Transverse colon (tissue), 4 donors: ENCODE measurements at regions not wholly inside any gene's neighbourhood (a gene's known extent, or its start where the extent isn't known, plus 50 kb on each side); places are given as distances from the start of the nearest gene placed in this dataset.

Experiments used
- DNase-seq: peaks from one replicate; pipeline ENCODE4 v3.0.0-alpha.2; 2019
- H3K27ac ChIP-seq, 4 donors: fragments of 200-600 bp; sonication (generic); 2 replicates each; pipeline ENCODE4 v1.5.1; 2016 to 2018; ENCODE audit warnings: inconsistent platforms in 4 of 4
- H3K27me3 ChIP-seq: fragments of 200-600 bp; sonication (generic); 2 replicates; pipeline ENCODE4 v1.5.1; 2017; ENCODE audit warnings: inconsistent platforms
- H3K36me3 ChIP-seq, 4 donors: fragments of 200-600 bp; sonication (generic); 2 replicates each; pipeline ENCODE4 v1.5.1; 2017 to 2019; ENCODE audit warnings: inconsistent platforms in 4 of 4
- H3K4me1 ChIP-seq, 4 donors: fragments of 200-600 bp; sonication (generic); 2 replicates each; pipeline ENCODE4 v1.5.1; 2017 to 2020; ENCODE audit warnings: inconsistent platforms in 4 of 4
- H3K4me3 ChIP-seq, 4 donors: fragments of 200-600 bp; sonication (generic); 1 replicate in 1 of 4; 2 replicates in 3 of 4; pipeline versions ENCODE4 v1.5.1 to v1.6.1; 2017 to 2019; ENCODE audit warnings: inconsistent platforms in 4 of 4
- H3K9me3 ChIP-seq, 2 donors: fragments of 200-600 bp; sonication (generic); 2 replicates each; pipeline ENCODE4 v1.5.1; 2017 to 2019; ENCODE audit warnings: inconsistent platforms in 2 of 2
- CTCF ChIP-seq, 5 experiments: fragments of 200-600 bp in 3 of 5; fragments of 450-650 bp in 2 of 5; sonication (generic) in 3 of 5; IDR thresholded peaks; 1 replicate in 2 of 5; 2 replicates in 3 of 5; pipeline ENCODE4 v1.5.1; 2016 to 2017; ENCODE audit warnings: antibody characterized with exemption in 5 of 5, inconsistent platforms in 3 of 5, mild to moderate bottlenecking in 2 of 5, moderate library complexity in 1 of 5
- EP300 ChIP-seq: sonication (generic); formaldehyde crosslinking; IDR thresholded peaks from one replicate; pipeline ENCODE4 v1.6.1; 2017; ENCODE audit warnings: antibody characterized with exemption, low read depth
- POLR2A ChIP-seq: fragments of 450-650 bp; IDR thresholded peaks from one replicate; pipeline ENCODE4 v1.6.1; 2016; ENCODE audit warnings: antibody characterized with exemption, mild to moderate bottlenecking, moderate library complexity
- POLR2AphosphoS5 ChIP-seq, 3 donors: sonication (generic); formaldehyde crosslinking; IDR thresholded peaks; one replicate each; pipeline ENCODE4 v1.6.1; 2016; ENCODE audit warnings: antibody characterized with exemption in 3 of 3
- WGBS, 2 donors: methylation state at CpG; one replicate each; pipeline ENCODE4 v1.1.5; 2018; ENCODE audit warnings: low coverage in 1 of 2; 5-methylcytosine and 5-hydroxymethylcytosine counted together
- in situ Hi-C, 4 donors: fragments of 200-750 bp; cut with MboI; loops; one replicate each; pipeline versions ENCODE4 v1.15.0 to v1.15.1; 2017; ENCODE audit warnings: low sequenced_read_pairs in 3 of 4, low pct_ligation_motif_present in 1 of 4, low pct_unique_long_range_greater_than_20kb in 1 of 4
- intact Hi-C: fragments of 100-400 bp; cut with DNase I; formaldehyde crosslinking; loops from one replicate; pipeline ENCODE4 v1.15.1; 2023; ENCODE audit warnings: low total_unique reads

- intact Hi-C loops (loop anchor here (5.0 kb wide), 1 partner anchor 94 kb away; no protein-coding TSS in a partner anchor), in situ Hi-C loops (loop anchor here in 2 of 4 donors (10.0 kb wide), 1 partner anchor 102 kb away; the partner anchor contains the start of gene RAMP3 (in 2 of the 2))
- H3K27ac ChIP-seq, result no peak overlapping the region
- peaks cover 11% of the 10 kb centered on the region for H3K27me3 ChIP-seq
- no peaks in the 10 kb centered on the region for H3K4me1 ChIP-seq
- WGBS, 2 donors, result 58 to 80% methylated on average over 5 to 8 of the region's 8 CpGs
- TF ChIP-seq POLR2A, result no peak
- no peak for TF ChIP-seq CTCF (IDR thresholded peaks at IDR 0.05)
- TF ChIP-seq EP300, result no peak
- H3K9me3 ChIP-seq, result no peaks in the 10 kb centered on the region
- no peak for DNase-seq
- H3K4me3 ChIP-seq, result no peak overlapping the region
- H3K36me3 ChIP-seq, result no peaks in the 10 kb centered on the region
These were observed 98.7 kb downstream of the RAMP3 start for GRCh38 chr7:45256309-45256708.

DNA sequence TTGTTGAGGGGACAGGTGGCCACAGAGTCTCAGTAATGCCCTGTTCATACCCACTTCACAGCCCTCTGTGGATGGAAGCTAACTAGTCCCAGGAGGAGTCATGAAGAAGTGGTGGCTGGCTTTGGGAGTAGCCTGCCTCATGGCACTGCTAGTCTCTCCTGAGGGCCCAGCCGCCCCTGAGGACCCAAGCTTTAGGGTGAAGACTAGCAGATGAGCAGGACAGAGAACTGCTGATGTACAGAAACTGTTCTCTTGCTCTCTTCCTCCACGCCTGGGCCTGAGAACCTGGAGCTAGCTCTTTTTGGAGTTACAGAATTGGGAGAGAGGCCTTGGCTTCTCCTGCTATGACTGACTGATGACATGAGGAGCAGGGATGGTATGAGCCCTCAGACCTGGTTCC is 99.2 kb downstream of the RAMP3 start:
- Histone ChIP-seq H3K4me3 (no peak overlapping the region), H3K27me3 (peaks cover 11% of the 10 kb centered on the region), H3K9me3 (no peaks in the 10 kb centered on the region), H3K36me3 (no peaks in the 10 kb centered on the region), H3K4me1 (no peaks in the 10 kb centered on the region), H3K27ac (no peak overlapping the region)
- in situ Hi-C loops, result loop anchor here in 2 of 4 donors (10.0 kb wide), 1 partner anchor 102 kb away; the partner anchor contains the start of gene RAMP3 (in 2 of the 2)
- no peak for TF ChIP-seq POLR2A
- no peak for TF ChIP-seq POLR2AphosphoS5 (IDR thresholded peaks at IDR 0.05)
- no peak for TF ChIP-seq EP300
- TF ChIP-seq CTCF (IDR thresholded peaks at IDR 0.05), result no peak
- intact Hi-C loops, result loop anchor here (5.0 kb wide), 1 partner anchor 94 kb away; no protein-coding TSS in a partner anchor
- no peak for DNase-seq
- WGBS, 2 donors, result 78% methylated on average over 2 of the region's 2 CpGs; no CpG with 5 or more reads in 1 of the 2 donors

DNA sequence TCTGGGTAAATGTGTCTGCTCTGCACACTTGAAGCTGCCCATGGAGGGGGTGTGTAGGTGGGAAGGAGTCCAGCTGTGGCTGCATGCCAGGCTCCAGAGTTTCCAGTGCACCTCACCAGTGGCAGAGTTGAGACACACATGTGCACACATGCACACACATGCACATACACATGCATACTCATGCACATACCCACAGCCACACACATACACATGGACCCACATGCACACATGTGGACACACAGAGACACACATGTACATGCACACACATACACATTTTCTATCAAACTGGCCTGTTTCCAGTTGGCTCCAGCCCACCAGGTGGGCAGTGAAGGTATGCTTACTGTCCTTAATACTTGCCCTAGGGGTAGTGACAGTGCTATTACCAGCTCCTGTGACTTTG is 99.7 kb downstream of the RAMP3 start:
- H3K4me3 ChIP-seq, result no peak overlapping the region
- H3K36me3 ChIP-seq, result no peaks in the 10 kb centered on the region
- no peaks in the 10 kb centered on the region for H3K9me3 ChIP-seq
- no peaks in the 10 kb centered on the region for H3K4me1 ChIP-seq
- DNase-seq, result no peak
- in situ Hi-C loops (loop anchor here in 2 of 4 donors (10.0 kb wide), 1 partner anchor 102 kb away; the partner anchor contains the start of gene RAMP3 (in 2 of the 2)), intact Hi-C loops (loop anchor here (5.0 kb wide), 1 partner anchor 95 kb away; no protein-coding TSS in a partner anchor)
- H3K27ac ChIP-seq, result no peak overlapping the region
- H3K27me3 ChIP-seq, result peaks cover 11% of the 10 kb centered on the region
- no peak for TF ChIP-seq POLR2A
- no peak for TF ChIP-seq POLR2AphosphoS5 (IDR thresholded peaks at IDR 0.05)
- TF ChIP-seq CTCF (IDR thresholded peaks at IDR 0.05), result no peak
- TF ChIP-seq EP300, result no peak

DNA sequence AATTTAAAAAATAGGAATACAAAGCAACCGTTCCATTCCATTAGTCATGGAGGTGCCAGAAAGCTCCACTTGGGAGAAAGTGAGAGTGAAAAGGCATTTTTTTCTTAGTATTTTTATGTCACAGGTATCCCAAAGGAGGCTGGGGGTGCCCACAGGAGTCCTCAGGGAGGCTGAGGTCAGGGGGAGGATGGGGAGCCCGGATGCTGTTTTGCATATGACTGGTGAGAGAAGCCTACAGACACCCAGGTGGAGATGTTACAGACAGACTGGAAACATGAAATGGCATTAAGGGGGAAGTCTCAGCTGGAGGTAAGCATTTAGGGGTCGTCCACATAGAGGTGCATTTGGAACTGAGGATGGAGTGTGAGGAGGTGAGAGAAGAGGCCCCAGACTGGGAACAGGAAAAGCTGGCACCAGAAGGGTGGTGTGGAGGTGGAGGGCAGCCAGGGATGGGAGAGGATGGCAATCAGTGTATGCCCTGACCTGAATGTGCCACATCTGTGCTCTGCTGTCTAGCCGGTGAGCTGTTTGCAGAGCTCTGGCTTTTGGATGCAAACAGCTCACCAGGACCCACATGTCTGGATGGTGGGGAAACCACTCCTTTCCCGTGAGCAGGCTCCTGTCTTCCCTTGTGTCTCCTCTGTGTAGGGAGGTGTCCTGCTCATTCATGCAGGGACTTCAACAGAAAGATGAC is 101.1 kb downstream of the RAMP3 start:
- TF ChIP-seq CTCF (IDR thresholded peaks at IDR 0.05), result no peak
- no peak for TF ChIP-seq POLR2A
- TF ChIP-seq EP300, result no peak
- no peak for TF ChIP-seq POLR2AphosphoS5 (IDR thresholded peaks at IDR 0.05)
- in situ Hi-C loops, result loop anchor here in 2 of 4 donors (10.0 kb wide), 1 partner anchor 104 kb away; the partner anchor contains the start of gene RAMP3 (in 2 of the 2)
- 43 to 51% methylated on average over 1 to 5 of the region's 5 CpGs for WGBS, 2 donors
- intact Hi-C loops, result loop anchor here (5.0 kb wide), 1 partner anchor 96 kb away; no protein-coding TSS in a partner anchor
- Histone ChIP-seq H3K27me3 (peaks cover 11% of the 10 kb centered on the region), H3K4me3 (no peak overlapping the region), H3K27ac (no peak overlapping the region), H3K4me1 (no peaks in the 10 kb centered on the region), H3K9me3 (no peaks in the 10 kb centered on the region), H3K36me3 (no peaks in the 10 kb centered on the region)
- DNase-seq, result no peak
